ENCODE measurements at regions not wholly inside any gene's neighbourhood (a gene's known extent, or its start where the extent isn't known, plus 50 kb on each side); places are given as distances from the start of the nearest gene placed in this dataset.

DNA sequence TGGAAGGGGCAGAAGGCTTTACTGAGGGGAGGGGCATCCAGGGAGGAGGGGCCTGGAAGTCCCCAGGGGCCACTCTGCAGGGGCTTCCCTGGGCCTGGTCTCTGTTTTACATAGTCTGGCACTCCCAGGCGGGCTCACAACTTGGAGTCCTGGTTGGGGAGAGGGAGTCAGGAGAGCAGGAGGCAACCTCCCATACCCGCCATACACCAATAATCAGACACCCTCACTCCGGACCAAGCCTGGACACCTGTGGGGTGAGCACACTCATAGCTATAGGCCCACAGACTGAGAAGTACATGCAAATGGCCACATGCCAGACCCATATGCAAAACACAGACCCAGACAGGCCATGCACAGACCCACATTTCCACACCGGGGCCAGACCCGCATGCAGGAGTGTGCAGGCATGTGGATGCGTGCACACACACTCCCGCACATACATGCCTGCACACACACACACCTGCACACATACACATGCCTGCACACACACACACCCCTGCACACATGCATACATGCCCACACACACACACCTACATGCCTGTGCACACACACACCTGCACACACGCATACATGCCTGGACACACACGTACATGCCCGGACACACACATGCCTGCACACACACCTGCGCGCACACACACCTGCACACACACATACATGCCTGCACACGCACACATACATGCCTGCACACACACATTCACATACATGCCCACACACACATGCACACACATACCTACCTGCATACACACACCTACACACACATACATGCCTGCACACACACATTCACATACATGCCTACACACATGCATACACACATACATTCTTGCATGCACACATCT lies 89.5 kb upstream of the RUNX3 start:
- no peak for TF ChIP-seq POLR2A (IDR thresholded peaks at IDR 0.05; ENCODE audit: insufficient read depth in 1 of 2, low read depth in 2 of 2, low read length in 2 of 2)
- no peak for TF ChIP-seq MYNN (CRISPR knock-in tag; IDR thresholded peaks at IDR 0.05; ENCODE audit: low read depth)

Data from HepG2 (cell line).